ENCODE measurements at regions not wholly inside any gene's neighbourhood (a gene's known extent, or its start where the extent isn't known, plus 50 kb on each side); places are given as distances from the start of the nearest gene placed in this dataset.

GRCh38 chr15:36361351-36361870, 218.0 kb upstream of the CDIN1 start:
- no peaks in the 10 kb centered on the region for H3K36me3 ChIP-seq (ENCODE audit: insufficient read depth)
- DNase-seq (ENCODE audit: extremely low spot score) = no peak
- WGBS = 90% methylated on average over 5 of the region's 5 CpGs
- no peak overlapping the region for H3K27ac ChIP-seq (ENCODE audit: low read depth)
- H3K4me1 ChIP-seq (ENCODE audit: insufficient read depth) = no peaks in the 10 kb centered on the region
- H3K4me3 ChIP-seq (ENCODE audit: low read depth, low read length) = no peak overlapping the region

GRCh38 chr15:36362509-36362915, 216.9 kb upstream of the CDIN1 start:
- DNase-seq (ENCODE audit: extremely low spot score) = no peak

GRCh38 chr15:36363335-36363734, 216.1 kb upstream of the CDIN1 start:
- WGBS = 52% methylated on average over 4 of the region's 4 CpGs
- H3K4me3 ChIP-seq (ENCODE audit: low read depth, low read length) = no peak overlapping the region
- no peaks in the 10 kb centered on the region for H3K36me3 ChIP-seq (ENCODE audit: insufficient read depth)

More at GRCh38 chr15:36362509-36362915, 216.9 kb upstream of the CDIN1 start:
- H3K4me1 ChIP-seq (ENCODE audit: insufficient read depth) = no peaks in the 10 kb centered on the region
- 73% methylated on average over 7 of the region's 7 CpGs for WGBS
- no peak overlapping the region for H3K4me3 ChIP-seq (ENCODE audit: low read depth, low read length)
- no peaks in the 10 kb centered on the region for H3K36me3 ChIP-seq (ENCODE audit: insufficient read depth)
- H3K27ac ChIP-seq (ENCODE audit: low read depth) = no peak overlapping the region

GRCh38 chr15:36364377-36364776, 215.0 kb upstream of the CDIN1 start:
- no peak overlapping the region for H3K4me3 ChIP-seq (ENCODE audit: low read depth, low read length)
- DNase-seq (ENCODE audit: extremely low spot score) = no peak
- H3K27ac ChIP-seq (ENCODE audit: low read depth) = no peak overlapping the region
- no peaks in the 10 kb centered on the region for H3K36me3 ChIP-seq (ENCODE audit: insufficient read depth)
- WGBS = 83% methylated on average over 3 of the region's 3 CpGs
- H3K4me1 ChIP-seq (ENCODE audit: insufficient read depth) = no peaks in the 10 kb centered on the region

More at GRCh38 chr15:36363335-36363734, 216.1 kb upstream of the CDIN1 start:
- Histone ChIP-seq H3K27ac (ENCODE audit: low read depth) (no peak overlapping the region), H3K4me1 (ENCODE audit: insufficient read depth) (no peaks in the 10 kb centered on the region)
- no peak for DNase-seq (ENCODE audit: extremely low spot score)

GRCh38 chr15:36365963-36366362, 213.5 kb upstream of the CDIN1 start:
- H3K27ac ChIP-seq (ENCODE audit: low read depth) = no peak overlapping the region
- H3K4me1 ChIP-seq (ENCODE audit: insufficient read depth) = no peaks in the 10 kb centered on the region
- no peaks in the 10 kb centered on the region for H3K36me3 ChIP-seq (ENCODE audit: insufficient read depth)
- DNase-seq (ENCODE audit: extremely low spot score) = no peak
- 62% methylated on average over 2 of the region's 2 CpGs for WGBS
- no peak overlapping the region for H3K4me3 ChIP-seq (ENCODE audit: low read depth, low read length)

- Histone ChIP-seq H3K27ac (ENCODE audit: low read depth) (no peak overlapping the region), H3K4me3 (ENCODE audit: low read depth, low read length) (no peak overlapping the region), H3K4me1 (ENCODE audit: insufficient read depth) (no peaks in the 10 kb centered on the region), H3K36me3 (ENCODE audit: insufficient read depth) (no peaks in the 10 kb centered on the region)
- DNase-seq (ENCODE audit: extremely low spot score) = no peak
- 86% methylated on average over 3 of the region's 3 CpGs for WGBS
Measured at GRCh38 chr15:36370051-36370730, 209.2 kb upstream of the CDIN1 start.

- H3K4me1 ChIP-seq (ENCODE audit: insufficient read depth) = no peaks in the 10 kb centered on the region
- no peak overlapping the region for H3K27ac ChIP-seq (ENCODE audit: low read depth)
- no peaks in the 10 kb centered on the region for H3K36me3 ChIP-seq (ENCODE audit: insufficient read depth)
- no peak overlapping the region for H3K4me3 ChIP-seq (ENCODE audit: low read depth, low read length)
- no peak for DNase-seq (ENCODE audit: extremely low spot score)
Measured at GRCh38 chr15:36370731-36371112, 208.7 kb upstream of the CDIN1 start.

- no peaks in the 10 kb centered on the region for H3K4me1 ChIP-seq (ENCODE audit: insufficient read depth)
- no peak overlapping the region for H3K4me3 ChIP-seq (ENCODE audit: low read depth, low read length)
- no peak overlapping the region for H3K27ac ChIP-seq (ENCODE audit: low read depth)
- DNase-seq (ENCODE audit: extremely low spot score) = no peak
- no peaks in the 10 kb centered on the region for H3K36me3 ChIP-seq (ENCODE audit: insufficient read depth)
Measured at GRCh38 chr15:36371509-36371908, 207.9 kb upstream of the CDIN1 start.

GRCh38 chr15:36372968-36373367, 206.5 kb upstream of the CDIN1 start:
- no peaks in the 10 kb centered on the region for H3K4me1 ChIP-seq (ENCODE audit: insufficient read depth)
- WGBS = 88% methylated on average over 2 of the region's 2 CpGs

GRCh38 chr15:36373550-36373949, 205.9 kb upstream of the CDIN1 start:
- no peak for DNase-seq (ENCODE audit: extremely low spot score)
- no peak overlapping the region for H3K27ac ChIP-seq (ENCODE audit: low read depth)
- WGBS = 38% methylated on average over 3 of the region's 3 CpGs
- H3K4me3 ChIP-seq (ENCODE audit: low read depth, low read length) = no peak overlapping the region
- H3K36me3 ChIP-seq (ENCODE audit: insufficient read depth) = no peaks in the 10 kb centered on the region
- H3K4me1 ChIP-seq (ENCODE audit: insufficient read depth) = no peaks in the 10 kb centered on the region

More at GRCh38 chr15:36372968-36373367, 206.5 kb upstream of the CDIN1 start:
- H3K36me3 ChIP-seq (ENCODE audit: insufficient read depth) = no peaks in the 10 kb centered on the region
- DNase-seq (ENCODE audit: extremely low spot score) = no peak
- H3K27ac ChIP-seq (ENCODE audit: low read depth) = no peak overlapping the region
- no peak overlapping the region for H3K4me3 ChIP-seq (ENCODE audit: low read depth, low read length)

- H3K27ac ChIP-seq (ENCODE audit: low read depth) = no peak overlapping the region
- H3K36me3 ChIP-seq (ENCODE audit: insufficient read depth) = no peaks in the 10 kb centered on the region
- DNase-seq (ENCODE audit: extremely low spot score) = no peak
- H3K4me1 ChIP-seq (ENCODE audit: insufficient read depth) = no peaks in the 10 kb centered on the region
- no peak overlapping the region for H3K4me3 ChIP-seq (ENCODE audit: low read depth, low read length)
Measured at GRCh38 chr15:36389107-36389506, 190.3 kb upstream of the CDIN1 start.

GRCh38 chr15:36390491-36390890, 188.9 kb upstream of the CDIN1 start:
- no peak for DNase-seq (ENCODE audit: extremely low spot score)
- Histone ChIP-seq H3K36me3 (ENCODE audit: insufficient read depth) (no peaks in the 10 kb centered on the region), H3K4me1 (ENCODE audit: insufficient read depth) (no peaks in the 10 kb centered on the region), H3K4me3 (ENCODE audit: low read depth, low read length) (no peak overlapping the region), H3K27ac (ENCODE audit: low read depth) (no peak overlapping the region)
- WGBS = 71% methylated on average over 2 of the region's 2 CpGs

- WGBS = 68% methylated on average over 4 of the region's 4 CpGs
- Histone ChIP-seq H3K4me1 (ENCODE audit: insufficient read depth) (no peaks in the 10 kb centered on the region), H3K36me3 (ENCODE audit: insufficient read depth) (no peaks in the 10 kb centered on the region)
Measured at GRCh38 chr15:36392676-36393266, 186.7 kb upstream of the CDIN1 start.

GRCh38 chr15:36398212-36398611, 181.2 kb upstream of the CDIN1 start:
- no peak for DNase-seq (ENCODE audit: extremely low spot score)
- no peak overlapping the region for H3K27ac ChIP-seq (ENCODE audit: low read depth)
- no peak overlapping the region for H3K4me3 ChIP-seq (ENCODE audit: low read depth, low read length)
- H3K4me1 ChIP-seq (ENCODE audit: insufficient read depth) = no peaks in the 10 kb centered on the region
- WGBS = 95% methylated on average over 3 of the region's 3 CpGs
- no peaks in the 10 kb centered on the region for H3K36me3 ChIP-seq (ENCODE audit: insufficient read depth)

More at GRCh38 chr15:36392676-36393266, 186.7 kb upstream of the CDIN1 start:
- DNase-seq (ENCODE audit: extremely low spot score) = no peak
- no peak overlapping the region for H3K4me3 ChIP-seq (ENCODE audit: low read depth, low read length)
- no peak overlapping the region for H3K27ac ChIP-seq (ENCODE audit: low read depth)

All from urinary bladder (tissue), 3 donors.